ENCODE measurements at regions not wholly inside any gene's neighbourhood (a gene's known extent, or its start where the extent isn't known, plus 50 kb on each side); places are given as distances from the start of the nearest gene placed in this dataset.

GRCh38 chr22:23496445-23496833, 83.7 kb downstream of the IGLL1 start:
- Mint-ChIP-seq H3K9me3 (no peaks in the 10 kb centered on the region), H3K36me3 (no peaks in the 10 kb centered on the region), H3K27ac (peak overlapping the region in 3 of 9 donors; percentile 37 to 64 (median 45)), H3K4me1 (peaks cover 12 to 26% (median 14%) of the 10 kb centered on the region in 7 donors), H3K27me3 (no peaks in the 10 kb centered on the region), H3K4me3 (peak overlapping the region in 4 of 10 donors; percentile 3 to 68 (median 46))
- ChIA-PET CTCF (no interaction called here), POLR2A (no interaction called here)
- Histone ChIP-seq H3K27ac (ENCODE audit: low read depth, low read length) (no peak overlapping the region), H3K4me1 (ENCODE audit: control insufficient read depth in 2 of 2, insufficient read depth in 2 of 2, low read length in 2 of 2) (peaks cover 0 to 6% of the 10 kb centered on the region in 2 donors), H3K36me3 (ENCODE audit: control insufficient read depth in 2 of 3, insufficient read depth in 3 of 3, low read length in 3 of 3) (no peaks in the 10 kb centered on the region), H3K9me3 (ENCODE audit: control insufficient read depth in 2 of 3, low read length in 3 of 3) (no peaks in the 10 kb centered on the region), H3K4me3 (ENCODE audit: low read length) (no peak overlapping the region), H3K27me3 (ENCODE audit: control insufficient read depth in 2 of 2, insufficient read depth in 2 of 2, low read length in 2 of 2) (no peaks in the 10 kb centered on the region)
- intact Hi-C loops (cut with micrococcal nuclease), result no loop called here
- no peak for DNase-seq
- ATAC-seq, result no peak

GRCh38 chr22:23495614-23496444, 84.3 kb downstream of the IGLL1 start:
- Histone ChIP-seq H3K27ac (ENCODE audit: low read depth, low read length) (no peak overlapping the region), H3K36me3 (ENCODE audit: control insufficient read depth in 2 of 3, insufficient read depth in 3 of 3, low read length in 3 of 3) (no peaks in the 10 kb centered on the region), H3K27me3 (ENCODE audit: control insufficient read depth in 2 of 2, insufficient read depth in 2 of 2, low read length in 2 of 2) (no peaks in the 10 kb centered on the region), H3K4me3 (ENCODE audit: low read length) (no peak overlapping the region), H3K9me3 (ENCODE audit: control insufficient read depth in 2 of 3, low read length in 3 of 3) (no peaks in the 10 kb centered on the region), H3K4me1 (ENCODE audit: control insufficient read depth in 2 of 2, insufficient read depth in 2 of 2, low read length in 2 of 2) (peaks cover 0 to 6% of the 10 kb centered on the region in 2 donors)
- Mint-ChIP-seq H3K36me3 (no peaks in the 10 kb centered on the region), H3K4me3 (peak overlapping the region in 7 of 10 donors; percentile 3 to 80 (median 47)), H3K4me1 (peaks cover 12 to 26% (median 14%) of the 10 kb centered on the region in 7 donors), H3K27me3 (no peaks in the 10 kb centered on the region), H3K27ac (peak overlapping the region in 5 of 9 donors; percentile 18 to 67 (median 45)), H3K9me3 (no peaks in the 10 kb centered on the region)
- intact Hi-C loops (cut with micrococcal nuclease), result no loop called here
- POLR2A ChIA-PET, result no interaction called here
- CTCF ChIA-PET, result no interaction called here
- DNase-seq, result peak in 3 of 9 donors; percentile 4 to 13 (median 7)
- ATAC-seq, result no peak

- H3K4me3 Mint-ChIP-seq, result no peak overlapping the region
- Histone ChIP-seq H3K36me3 (ENCODE audit: control insufficient read depth in 2 of 3, insufficient read depth in 3 of 3, low read length in 3 of 3) (no peaks in the 10 kb centered on the region), H3K4me1 (ENCODE audit: control insufficient read depth in 2 of 2, insufficient read depth in 2 of 2, low read length in 2 of 2) (peaks cover 0 to 6% of the 10 kb centered on the region in 2 donors), H3K27me3 (ENCODE audit: control insufficient read depth in 2 of 2, insufficient read depth in 2 of 2, low read length in 2 of 2) (no peaks in the 10 kb centered on the region), H3K27ac (ENCODE audit: low read depth, low read length) (no peak overlapping the region), H3K9me3 (ENCODE audit: control insufficient read depth in 2 of 3, low read length in 3 of 3) (no peaks in the 10 kb centered on the region), H3K4me3 (ENCODE audit: low read length) (no peak overlapping the region)
- peak overlapping the region in 1 of 9 donors; percentile 14 for H3K27ac Mint-ChIP-seq
- intact Hi-C loops (cut with micrococcal nuclease), result no loop called here
- H3K27me3 Mint-ChIP-seq, result no peaks in the 10 kb centered on the region
- H3K36me3 Mint-ChIP-seq, result no peaks in the 10 kb centered on the region
- ChIA-PET POLR2A (no interaction called here), CTCF (no interaction called here)
- DNase-seq, result no peak
- H3K9me3 Mint-ChIP-seq, result no peaks in the 10 kb centered on the region
- peaks cover 12 to 26% (median 14%) of the 10 kb centered on the region in 7 donors for H3K4me1 Mint-ChIP-seq
- no peak for ATAC-seq
Measured at GRCh38 chr22:23494930-23495266, 85.2 kb downstream of the IGLL1 start.

GRCh38 chr22:23485490-23485889, 94.6 kb downstream of the IGLL1 start:
- peaks cover 8 to 34% (median 10%) of the 10 kb centered on the region in 5 donors for H3K27me3 Mint-ChIP-seq
- no peaks in the 10 kb centered on the region for H3K27me3 ChIP-seq (ENCODE audit: control insufficient read depth in 2 of 2, insufficient read depth in 2 of 2, low read length in 2 of 2)
- H3K4me1 Mint-ChIP-seq, result peaks cover 0 to 9% (median 5%) of the 10 kb centered on the region in 7 donors
- ChIA-PET POLR2A (no interaction called here), CTCF (interaction anchor here (0.8 kb wide), 1 partner anchor 610 kb away, joined by 3 read pairs; no protein-coding TSS in a partner anchor)
- H3K4me1 ChIP-seq (ENCODE audit: control insufficient read depth in 2 of 2, insufficient read depth in 2 of 2, low read length in 2 of 2), result no peaks in the 10 kb centered on the region
- H3K4me3 ChIP-seq (ENCODE audit: low read length), result no peak overlapping the region
- DNase-seq, result no peak
- intact Hi-C loops (cut with micrococcal nuclease), result no loop called here
- no peaks in the 10 kb centered on the region for H3K9me3 ChIP-seq (ENCODE audit: control insufficient read depth in 2 of 3, low read length in 3 of 3)
- H3K9me3 Mint-ChIP-seq, result no peaks in the 10 kb centered on the region
- no peak overlapping the region for H3K4me3 Mint-ChIP-seq
- H3K36me3 ChIP-seq (ENCODE audit: control insufficient read depth in 2 of 3, insufficient read depth in 3 of 3, low read length in 3 of 3), result no peaks in the 10 kb centered on the region
- no peaks in the 10 kb centered on the region for H3K36me3 Mint-ChIP-seq
- ATAC-seq, result no peak
- peak overlapping the region in 1 of 9 donors; percentile 21 for H3K27ac Mint-ChIP-seq
- no peak overlapping the region for H3K27ac ChIP-seq (ENCODE audit: low read depth, low read length)

GRCh38 chr22:23484651-23485050, 95.4 kb downstream of the IGLL1 start:
- no peak overlapping the region for H3K27ac Mint-ChIP-seq
- DNase-seq (no peak), ATAC-seq (no peak)
- no peaks in the 10 kb centered on the region for H3K36me3 Mint-ChIP-seq
- Histone ChIP-seq H3K4me3 (ENCODE audit: low read length) (no peak overlapping the region), H3K4me1 (ENCODE audit: control insufficient read depth in 2 of 2, insufficient read depth in 2 of 2, low read length in 2 of 2) (no peaks in the 10 kb centered on the region), H3K27ac (ENCODE audit: low read depth, low read length) (no peak overlapping the region), H3K9me3 (ENCODE audit: control insufficient read depth in 2 of 3, low read length in 3 of 3) (no peaks in the 10 kb centered on the region), H3K36me3 (ENCODE audit: control insufficient read depth in 2 of 3, insufficient read depth in 3 of 3, low read length in 3 of 3) (no peaks in the 10 kb centered on the region), H3K27me3 (ENCODE audit: control insufficient read depth in 2 of 2, insufficient read depth in 2 of 2, low read length in 2 of 2) (no peaks in the 10 kb centered on the region)
- H3K27me3 Mint-ChIP-seq, result peaks cover 8 to 37% (median 13%) of the 10 kb centered on the region in 5 donors
- H3K4me1 Mint-ChIP-seq, result peaks cover 0 to 9% (median 5%) of the 10 kb centered on the region in 7 donors
- no peak overlapping the region for H3K4me3 Mint-ChIP-seq
- ChIA-PET POLR2A (no interaction called here), CTCF (interaction anchor here (0.6 kb wide), 1 partner anchor 541 kb away, joined by 3 read pairs; no protein-coding TSS in a partner anchor)
- intact Hi-C loops (cut with micrococcal nuclease), result no loop called here
- no peaks in the 10 kb centered on the region for H3K9me3 Mint-ChIP-seq

GRCh38 chr22:23481369-23481768, 98.7 kb downstream of the IGLL1 start:
- no peak overlapping the region for H3K27ac Mint-ChIP-seq
- no peak for ATAC-seq
- peaks cover 0 to 4% (median 3%) of the 10 kb centered on the region in 7 donors for H3K4me1 Mint-ChIP-seq
- peaks cover 5 to 36% (median 13%) of the 10 kb centered on the region in 5 donors for H3K27me3 Mint-ChIP-seq
- H3K4me1 ChIP-seq (ENCODE audit: control insufficient read depth in 2 of 2, insufficient read depth in 2 of 2, low read length in 2 of 2), result no peaks in the 10 kb centered on the region
- no peak for DNase-seq
- no peaks in the 10 kb centered on the region for H3K36me3 Mint-ChIP-seq
- H3K36me3 ChIP-seq (ENCODE audit: control insufficient read depth in 2 of 3, insufficient read depth in 3 of 3, low read length in 3 of 3), result no peaks in the 10 kb centered on the region
- H3K9me3 Mint-ChIP-seq, result no peaks in the 10 kb centered on the region
- ChIA-PET CTCF (no interaction called here), POLR2A (interaction anchor here (0.6 kb wide), 1 partner anchor 645 kb away, joined by 3 read pairs; no protein-coding TSS in a partner anchor)
- no peak overlapping the region for H3K27ac ChIP-seq (ENCODE audit: low read depth, low read length)
- H3K9me3 ChIP-seq (ENCODE audit: control insufficient read depth in 2 of 3, low read length in 3 of 3), result no peaks in the 10 kb centered on the region
- H3K27me3 ChIP-seq (ENCODE audit: control insufficient read depth in 2 of 2, insufficient read depth in 2 of 2, low read length in 2 of 2), result no peaks in the 10 kb centered on the region
- intact Hi-C loops (cut with micrococcal nuclease), result no loop called here
- no peak overlapping the region for H3K4me3 ChIP-seq (ENCODE audit: low read length)
- H3K4me3 Mint-ChIP-seq, result no peak overlapping the region

- ChIA-PET CTCF (no interaction called here), POLR2A (no interaction called here)
- Mint-ChIP-seq H3K4me1 (peaks cover 0 to 4% (median 3%) of the 10 kb centered on the region in 7 donors), H3K27me3 (peaks cover 5 to 23% (median 9%) of the 10 kb centered on the region in 5 donors), H3K36me3 (no peaks in the 10 kb centered on the region), H3K27ac (no peak overlapping the region), H3K4me3 (no peak overlapping the region), H3K9me3 (no peaks in the 10 kb centered on the region)
- no peaks in the 10 kb centered on the region for H3K36me3 ChIP-seq (ENCODE audit: control insufficient read depth in 2 of 3, insufficient read depth in 3 of 3, low read length in 3 of 3)
- no peaks in the 10 kb centered on the region for H3K27me3 ChIP-seq (ENCODE audit: control insufficient read depth in 2 of 2, insufficient read depth in 2 of 2, low read length in 2 of 2)
- intact Hi-C loops (cut with micrococcal nuclease), result no loop called here
- H3K9me3 ChIP-seq (ENCODE audit: control insufficient read depth in 2 of 3, low read length in 3 of 3), result no peaks in the 10 kb centered on the region
- ATAC-seq (no peak), DNase-seq (no peak)
- H3K27ac ChIP-seq (ENCODE audit: low read depth, low read length), result no peak overlapping the region
- H3K4me1 ChIP-seq (ENCODE audit: control insufficient read depth in 2 of 2, insufficient read depth in 2 of 2, low read length in 2 of 2), result no peaks in the 10 kb centered on the region
- no peak overlapping the region for H3K4me3 ChIP-seq (ENCODE audit: low read length)
Measured at GRCh38 chr22:23478175-23478574, 101.9 kb downstream of the IGLL1 start.
